ENCODE measurements at regions not wholly inside any gene's neighbourhood (a gene's known extent, or its start where the extent isn't known, plus 50 kb on each side); places are given as distances from the start of the nearest gene placed in this dataset.
A peak's percentile ranks its signal among the peaks of the same experiment; 100 is the strongest.

- H3K4me3 ChIP-seq (ENCODE audit: low read depth, low read length), result no peak overlapping the region
- TF ChIP-seq CTCF (conservative IDR thresholded peaks at IDR 0.05; ENCODE audit: low read depth, low read length), result no peak
- no peak for DNase-seq (ENCODE audit: low read depth)
These were observed 1291.6 kb upstream of the SLC10A2 start for GRCh38 chr13:104357672-104358354.

DNA sequence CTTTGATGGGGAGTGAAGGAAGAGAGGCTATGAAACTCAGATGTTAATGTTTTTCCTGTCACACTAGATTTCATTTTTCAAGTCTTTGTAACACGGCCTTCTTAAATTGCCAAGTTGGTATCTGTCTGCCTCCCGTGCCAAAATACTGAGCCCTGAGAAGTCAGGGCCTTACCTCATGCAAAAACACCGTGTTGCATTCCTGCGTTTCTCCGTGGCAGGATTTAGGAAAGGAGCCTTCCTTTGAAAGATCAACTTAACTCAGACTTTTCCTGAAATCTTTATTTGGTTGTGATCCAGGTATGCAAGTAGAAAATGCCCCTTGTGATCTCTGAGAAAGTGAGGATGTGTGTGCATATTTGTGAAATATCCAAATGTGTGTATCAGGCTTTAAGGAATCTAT is 1291.0 kb upstream of the SLC10A2 start:
- no peak for TF ChIP-seq CTCF (conservative IDR thresholded peaks at IDR 0.05; ENCODE audit: low read depth, low read length)
- peak; percentile 2 for DNase-seq (ENCODE audit: low read depth)
- H3K4me3 ChIP-seq (ENCODE audit: low read depth, low read length), result no peak overlapping the region

GRCh38 chr13:104355041-104355670 is 1288.9 kb upstream of the SLC10A2 start:
- DNase-seq (ENCODE audit: low read depth), result no peak
- H3K4me3 ChIP-seq (ENCODE audit: low read depth, low read length), result no peak overlapping the region
- TF ChIP-seq CTCF (conservative IDR thresholded peaks at IDR 0.05; ENCODE audit: low read depth, low read length), result no peak

DNA sequence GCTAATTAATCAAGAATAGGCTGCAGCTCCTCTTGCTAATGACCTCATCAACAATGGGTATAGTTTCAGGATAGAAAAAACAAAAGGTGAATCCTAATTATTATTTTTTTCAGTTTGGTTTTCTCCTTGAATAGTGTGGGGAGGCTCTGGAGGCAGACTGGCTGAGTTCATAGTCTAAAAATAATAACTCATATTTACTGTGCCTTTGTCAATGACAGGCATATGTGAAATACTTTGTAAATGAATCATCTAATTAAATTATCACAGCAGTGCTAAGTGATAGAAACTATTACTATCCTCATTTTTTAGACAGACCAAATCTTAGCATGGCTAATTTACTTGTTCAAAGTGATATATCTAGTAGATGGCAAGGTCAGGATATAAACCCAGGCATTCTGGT is 1261.0 kb upstream of the SLC10A2 start:
- no peak for DNase-seq (ENCODE audit: low read depth)
- TF ChIP-seq CTCF (conservative IDR thresholded peaks at IDR 0.05; ENCODE audit: low read depth, low read length), result no peak

GRCh38 chr13:104326523-104326922 is 1260.3 kb upstream of the SLC10A2 start:
- DNase-seq (ENCODE audit: low read depth), result no peak
- TF ChIP-seq CTCF (conservative IDR thresholded peaks at IDR 0.05; ENCODE audit: low read depth, low read length), result no peak
- no peak overlapping the region for H3K4me3 ChIP-seq (ENCODE audit: low read depth, low read length)

More for the DNA sequence above, 1261.0 kb upstream of the SLC10A2 start:
- H3K4me3 ChIP-seq (ENCODE audit: low read depth, low read length), result no peak overlapping the region

- no peak for TF ChIP-seq CTCF (conservative IDR thresholded peaks at IDR 0.05; ENCODE audit: low read depth, low read length)
- no peak for DNase-seq (ENCODE audit: low read depth)
- H3K4me3 ChIP-seq (ENCODE audit: low read depth, low read length), result no peak overlapping the region
These were observed 1255.5 kb upstream of the SLC10A2 start for GRCh38 chr13:104321756-104322155.

DNA sequence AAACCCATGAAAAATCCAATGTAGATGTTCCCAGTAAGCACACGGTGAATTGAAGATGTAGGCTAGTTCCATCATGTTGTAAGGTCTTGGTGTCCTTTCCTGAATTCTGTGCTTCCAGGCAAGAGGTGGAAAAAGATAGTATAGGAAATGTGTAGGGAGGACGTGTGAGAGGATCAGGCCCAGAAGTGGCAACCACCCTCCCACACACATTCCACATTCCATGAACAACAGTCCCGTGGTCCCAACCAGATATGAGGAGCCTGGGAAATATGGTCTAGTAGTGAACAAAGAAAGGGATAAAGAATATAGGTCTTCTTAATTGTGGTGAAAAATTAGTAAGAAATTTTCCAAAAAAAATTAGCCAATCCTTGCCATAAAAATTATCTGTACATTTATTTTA is 1254.2 kb upstream of the SLC10A2 start:
- no peak for TF ChIP-seq CTCF (conservative IDR thresholded peaks at IDR 0.05; ENCODE audit: low read depth, low read length)
- no peak overlapping the region for H3K4me3 ChIP-seq (ENCODE audit: low read depth, low read length)
- no peak for DNase-seq (ENCODE audit: low read depth)
